Chondrocyte (in vitro differentiated cells): ENCODE measurements at regions not wholly inside any gene's neighbourhood (a gene's known extent, or its start where the extent isn't known, plus 50 kb on each side); places are given as distances from the start of the nearest gene placed in this dataset.
A peak's percentile ranks its signal among the peaks of the same experiment; 100 is the strongest.

Experiments
- DNase-seq: peaks from one replicate; pipeline ENCODE4 v3.0.0; 2021; ENCODE audit warnings: mixed read lengths, low spot score
- H3K27ac Mint-ChIP-seq: one replicate; pipeline ENCODE4 v1.8.0; 2021; ENCODE audit warnings: mild to moderate bottlenecking, moderate library complexity, mixed read lengths; ENCODE audit not compliant: unreplicated experiment
- H3K27me3 Mint-ChIP-seq: 2 replicates; pipeline ENCODE4 v1.8.0; 2021; ENCODE audit warnings: low read depth, mixed read lengths
- H3K36me3 Mint-ChIP-seq: 2 replicates; pipeline ENCODE4 v1.8.0; 2021; ENCODE audit warnings: low read depth, mixed read lengths
- H3K4me1 Mint-ChIP-seq: 2 replicates; pipeline ENCODE4 v1.8.0; 2021; ENCODE audit warnings: low read depth, mild to moderate bottlenecking, mixed read lengths
- H3K4me3 Mint-ChIP-seq: one replicate; pipeline ENCODE4 v1.8.0; 2021; ENCODE audit warnings: mild to moderate bottlenecking, moderate library complexity, mixed read lengths; ENCODE audit not compliant: unreplicated experiment
- H3K9me3 Mint-ChIP-seq: 2 replicates; pipeline ENCODE4 v1.8.0; 2021; ENCODE audit warnings: low read depth, mixed read lengths
- CTCF ChIP-seq: fragments of 200-600 bp; sonication (generic); IDR thresholded peaks from 2 replicates; pipeline ENCODE4 v1.5.0; 2021; ENCODE audit warnings: antibody characterized with exemption, mild to moderate bottlenecking, moderate library complexity

GRCh38 chr17:77790143-77790829 is 168.2 kb upstream of the TNRC6C start:
- TF ChIP-seq CTCF: no peak
- H3K4me1 Mint-ChIP-seq: peaks cover 4% of the 10 kb centered on the region
- H3K9me3 Mint-ChIP-seq: no peaks in the 10 kb centered on the region
- peak; percentile 34 for DNase-seq
- H3K36me3 Mint-ChIP-seq: peaks cover 3% of the 10 kb centered on the region
- no peak overlapping the region for H3K4me3 Mint-ChIP-seq
- H3K27ac Mint-ChIP-seq: no peak overlapping the region
- H3K27me3 Mint-ChIP-seq: peaks cover 44% of the 10 kb centered on the region

- Mint-ChIP-seq H3K4me3 (no peak overlapping the region), H3K9me3 (no peaks in the 10 kb centered on the region), H3K36me3 (peaks cover 2% of the 10 kb centered on the region), H3K27me3 (peaks cover 21% of the 10 kb centered on the region), H3K27ac (no peak overlapping the region), H3K4me1 (peaks cover 19% of the 10 kb centered on the region)
- no peak for TF ChIP-seq CTCF
- DNase-seq: peak; percentile 42
Measured at GRCh38 chr17:77792626-77793025, 165.9 kb upstream of the TNRC6C start.

DNA sequence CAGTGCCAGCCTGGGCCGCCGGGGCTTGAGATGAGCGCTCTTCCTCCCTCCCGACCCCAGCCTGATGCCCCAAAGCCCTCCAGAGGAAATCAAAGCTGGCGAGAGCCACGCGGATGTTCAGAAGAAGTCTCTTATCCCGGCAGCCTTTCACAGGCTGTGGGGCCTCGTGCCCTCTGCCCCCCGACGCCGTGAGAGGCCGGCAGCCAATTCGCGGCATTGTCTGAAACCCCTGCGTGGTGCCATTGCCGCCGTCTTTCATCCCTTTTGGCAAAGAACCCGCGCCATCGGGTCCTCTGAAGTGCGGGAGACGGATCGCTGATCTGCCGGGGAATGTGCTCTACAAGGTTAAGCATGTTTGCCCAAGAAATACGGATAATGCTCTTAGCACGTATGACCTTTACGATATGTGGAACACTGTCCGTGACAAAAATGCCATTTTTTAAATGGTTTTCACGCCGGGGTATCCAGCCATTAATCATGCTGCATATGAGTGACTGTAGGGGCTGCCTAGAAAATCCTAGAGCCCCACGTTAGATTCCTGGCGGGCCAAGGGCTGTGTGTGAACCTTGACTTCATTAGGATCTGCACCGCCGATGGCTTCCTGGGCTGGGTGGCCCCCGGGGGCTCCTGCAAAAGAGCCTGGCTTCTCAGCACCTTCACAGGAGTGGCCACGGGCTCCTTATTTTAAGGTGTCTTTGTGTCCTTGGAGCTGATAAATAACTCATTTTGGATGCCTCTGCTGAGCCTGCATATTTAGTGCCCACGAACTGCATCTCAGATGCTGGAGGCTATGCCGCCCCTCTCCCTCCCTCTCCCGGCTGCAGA is 165.1 kb upstream of the TNRC6C start:
- DNase-seq: peak; percentile 64
- no peak overlapping the region for H3K4me3 Mint-ChIP-seq
- H3K36me3 Mint-ChIP-seq: no peaks in the 10 kb centered on the region
- no peak overlapping the region for H3K27ac Mint-ChIP-seq
- H3K27me3 Mint-ChIP-seq: peaks cover 14% of the 10 kb centered on the region
- H3K9me3 Mint-ChIP-seq: no peaks in the 10 kb centered on the region
- TF ChIP-seq CTCF: no peak
- peaks cover 19% of the 10 kb centered on the region for H3K4me1 Mint-ChIP-seq

DNA sequence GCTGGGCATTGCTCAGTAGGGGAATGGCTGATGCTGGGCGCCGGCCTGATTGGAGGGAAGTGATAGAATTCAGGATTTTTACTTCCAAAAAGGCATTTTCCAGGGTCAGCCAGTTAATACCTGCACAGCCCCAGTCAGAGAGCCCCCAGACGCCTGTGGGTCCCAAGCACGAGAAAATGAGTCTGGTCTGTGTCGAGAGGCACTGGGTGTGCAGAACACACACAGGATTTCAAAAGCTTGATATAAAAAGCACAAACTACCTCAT is 164.6 kb upstream of the TNRC6C start:
- H3K9me3 Mint-ChIP-seq: no peaks in the 10 kb centered on the region
- H3K27me3 Mint-ChIP-seq: peaks cover 13% of the 10 kb centered on the region
- no peak for TF ChIP-seq CTCF
- H3K36me3 Mint-ChIP-seq: no peaks in the 10 kb centered on the region
- H3K27ac Mint-ChIP-seq: no peak overlapping the region
- DNase-seq: peak; percentile 30
- no peak overlapping the region for H3K4me3 Mint-ChIP-seq
- H3K4me1 Mint-ChIP-seq: peaks cover 19% of the 10 kb centered on the region

GRCh38 chr17:77794846-77795245 is 163.7 kb upstream of the TNRC6C start:
- Mint-ChIP-seq H3K4me1 (peaks cover 19% of the 10 kb centered on the region), H3K9me3 (no peaks in the 10 kb centered on the region), H3K36me3 (no peaks in the 10 kb centered on the region), H3K4me3 (no peak overlapping the region), H3K27ac (no peak overlapping the region), H3K27me3 (peaks cover 11% of the 10 kb centered on the region)
- TF ChIP-seq CTCF: no peak
- DNase-seq: peak; percentile 61
